Omental fat pad (tissue), 3 donors: ENCODE measurements at regions not wholly inside any gene's neighbourhood (a gene's known extent, or its start where the extent isn't known, plus 50 kb on each side); places are given as distances from the start of the nearest gene placed in this dataset.

Experiments
- ATAC-seq: fragments of 150-250 bp; one replicate; pipeline ENCODE4 v1.9.1; 2016; ENCODE audit warnings: mild to moderate bottlenecking, moderate library complexity; ENCODE audit not compliant: low FRiP score
- DNase-seq: peaks from one replicate; pipeline ENCODE4 v3.0.0-alpha.2; 2019; ENCODE audit warnings: low spot score
- TF ChIP-seq, protein P1 (sequence below), 3 donors: fragments of 450-650 bp; IDR thresholded peaks; one replicate each; pipeline ENCODE4 v1.5.1; 2016 to 2017; ENCODE audit warnings: antibody characterized with exemption in 3 of 3, mild to moderate bottlenecking in 3 of 3, moderate library complexity in 2 of 3

DNA sequence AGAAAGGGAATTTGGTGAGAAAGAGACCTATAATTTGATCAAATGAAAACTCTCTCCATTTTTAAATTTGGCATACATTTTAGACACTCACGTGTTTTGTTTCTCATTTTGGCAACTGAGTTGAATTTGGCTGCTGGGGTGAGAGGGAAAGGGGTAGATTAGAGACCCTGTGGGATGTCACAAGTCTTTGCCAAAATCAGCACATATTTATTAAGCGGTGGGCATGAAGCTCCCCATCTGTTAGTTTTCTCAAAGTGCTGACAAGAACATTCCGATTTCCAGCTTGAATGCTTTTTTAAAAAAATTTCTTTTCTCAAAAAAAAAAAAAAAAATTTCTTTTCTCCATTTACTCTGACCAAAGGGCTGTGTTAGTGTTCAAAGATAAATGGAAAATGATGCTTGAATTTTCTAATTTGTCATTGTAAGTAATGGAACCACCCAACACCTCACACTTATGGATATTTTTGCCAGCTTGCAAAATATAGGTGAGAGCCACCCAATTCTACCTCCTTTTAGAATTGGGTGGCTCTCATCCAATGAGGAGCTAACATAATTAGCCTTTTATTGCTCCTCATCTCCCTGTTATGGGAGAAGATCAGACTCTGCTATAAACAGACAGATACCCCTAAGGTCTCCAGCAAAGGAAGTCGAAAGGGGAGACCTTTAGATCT is 222.9 kb upstream of the FN1 start:
- ATAC-seq (no peak), DNase-seq (no peak)
- TF ChIP-seq, protein P1, sequence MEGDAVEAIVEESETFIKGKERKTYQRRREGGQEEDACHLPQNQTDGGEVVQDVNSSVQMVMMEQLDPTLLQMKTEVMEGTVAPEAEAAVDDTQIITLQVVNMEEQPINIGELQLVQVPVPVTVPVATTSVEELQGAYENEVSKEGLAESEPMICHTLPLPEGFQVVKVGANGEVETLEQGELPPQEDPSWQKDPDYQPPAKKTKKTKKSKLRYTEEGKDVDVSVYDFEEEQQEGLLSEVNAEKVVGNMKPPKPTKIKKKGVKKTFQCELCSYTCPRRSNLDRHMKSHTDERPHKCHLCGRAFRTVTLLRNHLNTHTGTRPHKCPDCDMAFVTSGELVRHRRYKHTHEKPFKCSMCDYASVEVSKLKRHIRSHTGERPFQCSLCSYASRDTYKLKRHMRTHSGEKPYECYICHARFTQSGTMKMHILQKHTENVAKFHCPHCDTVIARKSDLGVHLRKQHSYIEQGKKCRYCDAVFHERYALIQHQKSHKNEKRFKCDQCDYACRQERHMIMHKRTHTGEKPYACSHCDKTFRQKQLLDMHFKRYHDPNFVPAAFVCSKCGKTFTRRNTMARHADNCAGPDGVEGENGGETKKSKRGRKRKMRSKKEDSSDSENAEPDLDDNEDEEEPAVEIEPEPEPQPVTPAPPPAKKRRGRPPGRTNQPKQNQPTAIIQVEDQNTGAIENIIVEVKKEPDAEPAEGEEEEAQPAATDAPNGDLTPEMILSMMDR (IDR thresholded peaks at IDR 0.05), result no peak

DNA sequence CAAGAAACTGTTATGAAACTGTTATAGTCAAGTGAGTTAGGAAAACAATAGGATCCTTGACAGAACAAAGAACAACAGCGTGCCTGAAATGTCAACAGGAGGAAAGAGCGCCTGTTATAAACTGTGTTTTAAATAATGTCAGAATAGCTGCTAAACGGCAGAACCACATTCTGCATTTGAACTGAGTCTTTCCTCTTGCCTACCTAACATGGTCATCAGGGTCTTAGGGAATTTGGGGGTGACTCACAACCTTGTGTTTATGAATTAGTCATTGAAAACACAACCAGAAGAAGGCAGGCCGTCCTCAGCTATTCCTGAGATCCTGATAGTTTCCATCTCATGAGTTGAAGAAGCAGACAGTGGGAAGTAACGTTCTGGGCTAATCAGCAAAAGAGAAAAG is 222.0 kb upstream of the FN1 start:
- no peak for ATAC-seq
- TF ChIP-seq, protein P1 (IDR thresholded peaks at IDR 0.05), result no peak
- DNase-seq, result no peak

DNA sequence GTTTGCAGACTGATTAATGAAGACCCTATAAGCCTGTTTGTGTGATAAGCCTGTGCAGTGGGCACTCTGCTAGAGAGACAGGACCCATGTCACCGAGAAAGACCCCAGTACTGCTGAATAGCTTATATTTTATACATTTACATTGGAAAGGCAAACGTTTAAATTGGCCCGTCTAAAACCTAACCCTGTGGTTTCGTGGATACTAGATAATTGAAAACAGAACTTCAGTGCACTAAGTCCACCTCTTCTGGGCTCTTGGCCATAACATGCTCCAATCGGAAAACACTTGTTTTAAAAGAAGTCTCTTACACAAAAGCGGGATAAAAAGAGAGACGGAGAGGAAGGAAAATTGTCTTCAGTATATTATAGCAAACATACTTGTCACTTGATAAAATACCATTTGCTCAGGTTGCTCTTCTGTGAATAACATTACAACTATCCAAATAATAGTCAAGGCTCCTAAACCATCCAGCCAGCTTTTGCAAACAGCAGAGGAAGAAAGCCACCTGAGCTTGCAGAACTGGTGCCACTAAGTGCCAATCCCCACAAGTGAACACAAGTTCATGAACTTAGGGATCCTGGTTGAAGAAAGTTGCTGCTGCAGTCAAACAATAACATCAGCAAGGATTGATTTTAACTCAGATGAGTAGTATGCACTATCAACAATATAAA is 218.4 kb upstream of the FN1 start:
- ATAC-seq (no peak), DNase-seq (no peak)
- TF ChIP-seq, protein P1 (IDR thresholded peaks at IDR 0.05), result no peak

DNA sequence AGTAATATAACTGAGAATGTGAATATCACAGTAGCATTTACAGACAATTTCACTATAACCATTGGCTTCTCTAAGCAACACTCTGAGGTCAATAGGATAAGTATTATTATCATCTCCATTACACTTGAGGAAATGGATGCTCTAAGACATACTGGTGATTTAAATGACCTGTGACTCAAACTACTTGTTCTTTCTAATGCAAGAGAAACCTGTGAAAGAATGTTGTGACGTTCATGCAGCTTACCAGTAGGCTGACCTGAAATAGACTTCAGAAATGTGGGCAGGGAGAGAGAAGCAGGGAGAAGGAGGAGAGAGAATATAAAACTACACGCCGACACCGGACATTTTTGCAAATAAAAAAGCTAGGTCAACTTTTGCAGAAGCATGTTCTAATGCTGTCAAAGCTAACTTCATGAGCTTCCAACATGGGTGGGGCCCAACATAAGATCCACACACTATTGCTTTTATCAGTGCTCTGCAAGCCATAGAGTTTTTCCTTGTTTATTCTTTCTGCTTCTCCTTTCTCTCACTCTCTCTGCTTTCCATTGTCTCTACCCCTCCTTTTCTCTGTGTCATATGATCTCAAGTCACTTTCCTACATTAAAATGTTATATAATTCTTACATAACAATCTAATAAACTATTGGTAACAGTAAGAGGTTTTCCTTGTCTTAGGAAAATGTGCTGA is 217.6 kb upstream of the FN1 start:
- DNase-seq (no peak), ATAC-seq (no peak)
- TF ChIP-seq, protein P1 (IDR thresholded peaks at IDR 0.05), result no peak

DNA sequence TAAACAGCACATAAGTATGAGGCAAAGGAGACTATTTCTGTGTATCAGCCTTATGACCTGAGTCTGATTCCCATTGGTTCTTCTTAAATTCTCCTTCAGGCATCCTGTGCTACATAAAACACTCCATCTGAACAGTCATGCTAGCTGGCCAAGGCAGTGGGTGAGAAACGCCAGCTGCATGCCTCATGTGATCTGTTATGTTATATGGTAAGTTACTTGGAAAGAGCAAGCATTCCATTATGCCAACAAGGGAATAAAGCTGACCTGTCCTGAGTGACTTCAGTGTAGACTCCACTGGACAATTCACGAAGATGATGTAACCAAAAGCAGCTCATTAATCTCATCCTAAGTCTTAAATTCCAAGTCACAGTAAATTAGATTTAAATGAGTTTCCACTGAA is 216.5 kb upstream of the FN1 start:
- DNase-seq (no peak), ATAC-seq (no peak)
- TF ChIP-seq, protein P1 (IDR thresholded peaks at IDR 0.05), result no peak

DNA sequence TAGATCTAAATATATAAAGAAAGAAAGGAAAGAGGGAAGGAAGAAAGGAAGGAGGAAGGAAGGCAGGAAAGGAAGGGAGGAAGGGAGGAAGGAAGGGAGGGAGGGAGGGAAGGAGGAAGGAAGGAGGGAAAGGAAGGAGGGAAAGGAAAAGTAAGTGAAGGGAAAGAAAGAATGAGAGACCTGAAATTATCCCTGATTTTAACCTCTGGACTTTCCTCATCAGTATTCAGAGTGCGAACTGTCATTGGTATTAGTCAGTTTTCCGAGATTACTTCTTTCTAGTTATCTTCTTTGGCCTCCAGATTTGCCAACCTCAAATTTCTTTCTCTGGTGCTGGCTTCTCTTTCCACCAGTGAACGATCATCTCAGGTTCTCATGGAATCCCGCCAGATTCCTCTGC is 215.5 kb upstream of the FN1 start:
- TF ChIP-seq, protein P1 (IDR thresholded peaks at IDR 0.05), result no peak
- DNase-seq, result no peak
- no peak for ATAC-seq
